GM12891 (cell line): ENCODE measurements at regions not wholly inside any gene's neighbourhood (a gene's known extent, or its start where the extent isn't known, plus 50 kb on each side); places are given as distances from the start of the nearest gene placed in this dataset.

Source experiments
- PAX5 ChIP-seq: IDR thresholded peaks from 2 replicates; pipeline ENCODE4 v1.6.1; 2011; ENCODE audit warnings: low read length, moderate library complexity, mild to moderate bottlenecking; ENCODE audit not compliant: insufficient read depth, severe bottlenecking
- POLR2A ChIP-seq: IDR thresholded peaks from 2 replicates; pipeline ENCODE4 v1.6.1; 2011; ENCODE audit warnings: low read depth, low read length, control low read depth
- POLR2AphosphoS5 ChIP-seq: IDR thresholded peaks from 2 replicates; pipeline ENCODE4 v1.6.1; 2011; ENCODE audit warnings: low read depth, low read length, control low read depth
- POU2F2 ChIP-seq: IDR thresholded peaks from 2 replicates; pipeline ENCODE4 v1.6.1; 2011; ENCODE audit warnings: low read depth, mild to moderate bottlenecking, control low read depth, low read length, moderate library complexity
- TAF1 ChIP-seq: IDR thresholded peaks from 2 replicates; pipeline ENCODE4 v1.6.1; 2011; ENCODE audit warnings: low read depth, low read length, control low read depth

- no peak for TF ChIP-seq POLR2AphosphoS5
- TF ChIP-seq TAF1: no peak
- TF ChIP-seq POLR2A: no peak
- no peak for TF ChIP-seq POU2F2
- no peak for TF ChIP-seq PAX5
These were observed 139.0 kb upstream of the NGF start for GRCh38 chr1:115477071-115477470.
